Activated CD4-positive, alpha-beta T cell treated with anti-CD3 and anti-CD28 coated beads, Interleukin-2, amount 50 U/mL, for 16 hours (primary cell): ENCODE measurements at regions not wholly inside any gene's neighbourhood (a gene's known extent, or its start where the extent isn't known, plus 50 kb on each side); places are given as distances from the start of the nearest gene placed in this dataset.
"Not testable (repeated sequence)": the region's sequence is repeated elsewhere in the genome, so short reads cannot be mapped to it uniquely, and the experiment has no call there.

Experiments
- DNase-seq: peaks from one replicate; pipeline ENCODE4 v3.0.0-alpha.2; 2020

GRCh38 chr6:27804851-27805250 is 107.3 kb downstream of the OR2B2 start:
- no peak for DNase-seq

- no peak for DNase-seq
Measured at GRCh38 chr6:27800731-27801373, 111.3 kb downstream of the OR2B2 start.

DNA sequence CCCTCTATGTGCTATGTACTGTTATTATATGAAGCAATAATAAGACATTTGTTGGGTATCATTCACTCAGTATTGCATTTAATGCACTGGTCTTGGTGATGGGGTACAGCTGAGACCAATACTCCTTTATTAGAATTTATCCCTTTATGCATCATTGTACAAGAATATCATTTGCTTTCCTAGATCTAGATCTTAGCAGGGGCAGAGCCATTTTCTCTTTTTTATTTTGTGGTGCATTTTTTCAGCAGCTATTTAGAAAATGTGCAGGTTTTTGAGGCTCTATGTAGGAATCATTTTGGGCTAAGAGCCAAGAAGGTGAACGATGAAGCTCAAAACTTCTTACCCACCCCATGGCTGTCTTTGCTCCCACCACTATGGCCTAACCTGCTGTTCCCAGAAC is 114.2 kb downstream of the OR2B2 start:
- DNase-seq: no peak

GRCh38 chr6:27796736-27797481 is 115.3 kb downstream of the OR2B2 start:
- not testable (repeated sequence) for DNase-seq

DNA sequence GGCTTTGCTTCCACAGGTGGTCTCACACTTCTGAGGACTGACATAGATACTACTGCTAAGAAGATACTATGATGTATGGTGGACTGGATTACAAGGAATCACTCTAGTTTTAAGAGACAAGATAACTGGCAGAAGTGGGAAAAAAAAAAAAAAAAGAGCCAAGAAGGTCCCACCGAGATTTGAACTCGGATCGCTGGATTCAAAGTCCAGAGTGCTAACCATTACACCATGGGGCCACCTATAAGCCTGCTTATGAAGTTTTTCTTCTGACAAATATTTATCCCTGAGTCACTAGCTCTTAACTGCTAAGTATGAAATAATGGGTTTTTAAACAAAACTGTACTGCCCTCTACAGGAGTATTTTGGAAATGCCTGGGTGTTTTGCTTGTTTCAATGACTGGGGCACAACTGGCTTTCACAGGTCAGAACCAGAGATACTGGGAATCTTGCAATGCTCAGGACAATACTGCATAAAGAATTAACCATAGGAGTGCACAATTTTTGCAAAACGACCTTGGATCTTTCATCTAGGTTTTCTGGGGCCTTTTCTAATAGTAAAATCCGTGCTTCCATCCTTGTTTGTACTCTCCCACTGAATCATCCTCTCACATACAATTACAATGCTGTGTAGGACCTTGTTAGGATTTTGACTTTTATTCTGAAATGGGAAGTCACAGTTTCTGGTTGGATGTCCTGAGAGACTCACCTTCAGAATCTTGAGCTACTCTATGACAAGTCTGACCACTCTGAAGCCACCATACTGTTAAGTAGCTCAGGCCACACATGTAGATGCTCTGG is 116.3 kb downstream of the OR2B2 start:
- DNase-seq: peak; percentile 92

DNA sequence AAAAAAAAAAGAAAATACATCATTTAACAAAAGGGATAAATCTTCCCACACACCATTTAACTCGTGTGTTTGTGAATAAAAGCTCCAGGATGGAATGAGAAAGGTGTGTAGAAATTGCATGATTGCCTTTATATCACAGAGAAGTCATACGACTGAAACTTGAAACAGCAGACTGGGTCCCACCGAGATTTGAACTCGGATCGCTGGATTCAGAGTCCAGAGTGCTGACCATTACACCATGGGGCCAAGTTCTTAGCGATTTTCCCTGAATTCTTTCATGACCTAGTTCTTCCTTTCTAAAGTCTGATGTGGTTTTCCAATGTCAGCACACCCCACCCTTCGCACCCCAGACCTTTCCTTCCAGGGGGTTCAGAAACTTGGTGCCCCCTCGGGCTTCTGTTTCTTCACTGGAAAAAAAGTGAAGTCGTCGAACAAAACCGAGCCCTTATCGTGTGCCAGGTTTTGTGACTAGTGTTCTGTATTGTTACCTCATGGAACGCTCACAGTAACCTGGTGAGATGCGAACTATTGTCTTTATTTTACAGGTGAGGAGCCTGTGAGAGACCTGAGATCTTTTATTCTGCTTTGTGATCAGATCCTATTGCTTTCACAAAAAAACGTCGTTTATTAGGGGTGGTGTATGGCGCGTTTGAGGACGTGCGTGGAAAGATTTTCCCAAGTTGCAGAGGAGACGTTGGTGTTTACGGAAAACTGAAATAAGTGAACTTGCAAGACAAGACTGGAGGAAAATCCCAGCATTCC is 120.8 kb downstream of the OR2B2 start:
- peak; percentile 88 for DNase-seq

GRCh38 chr6:27788376-27788775 is 123.8 kb downstream of the OR2B2 start:
- DNase-seq: not testable (repeated sequence)

GRCh38 chr6:27786048-27786447 is 126.1 kb downstream of the OR2B2 start:
- no peak for DNase-seq

DNA sequence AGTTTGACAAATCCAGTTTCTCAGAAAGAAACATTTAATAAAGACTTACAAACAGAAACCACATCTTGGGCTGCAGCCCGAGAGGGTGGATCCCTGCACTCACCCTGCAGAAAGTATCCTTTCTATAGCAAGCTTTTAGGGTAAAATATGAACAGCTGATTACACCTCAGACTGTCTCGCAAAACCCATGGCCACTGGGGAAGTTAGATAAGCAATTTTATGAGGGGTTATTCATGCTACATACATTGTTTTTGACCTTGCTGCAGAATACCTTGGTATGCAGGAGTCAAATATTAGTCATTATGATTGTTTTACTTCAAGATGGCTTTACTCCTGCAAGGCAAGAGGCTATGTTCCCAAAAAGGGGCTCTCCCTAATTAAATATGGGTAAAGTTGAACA is 126.9 kb downstream of the OR2B2 start:
- DNase-seq: no peak

DNA sequence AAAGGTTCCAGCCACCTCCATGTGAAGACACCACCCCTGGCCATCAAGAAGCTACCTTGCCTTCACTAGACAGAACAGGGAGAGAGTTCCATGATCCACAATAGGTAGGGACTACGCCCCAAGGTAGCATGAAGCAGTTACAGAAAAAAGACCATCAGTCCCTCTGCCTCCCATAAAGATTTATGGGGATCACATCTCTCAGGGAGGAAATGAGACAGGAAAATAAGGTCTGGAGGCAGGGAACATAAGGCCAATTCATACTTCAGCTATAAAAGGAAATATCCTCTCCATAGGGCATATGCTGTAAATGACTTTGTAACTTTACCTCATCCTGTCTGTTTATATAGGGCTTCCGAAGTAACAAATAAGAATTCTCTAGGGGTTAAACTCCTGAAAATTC is 129.4 kb downstream of the OR2B2 start:
- DNase-seq: no peak

- no peak for DNase-seq
Measured at GRCh38 chr6:27778625-27779417, 133.4 kb downstream of the OR2B2 start.

DNA sequence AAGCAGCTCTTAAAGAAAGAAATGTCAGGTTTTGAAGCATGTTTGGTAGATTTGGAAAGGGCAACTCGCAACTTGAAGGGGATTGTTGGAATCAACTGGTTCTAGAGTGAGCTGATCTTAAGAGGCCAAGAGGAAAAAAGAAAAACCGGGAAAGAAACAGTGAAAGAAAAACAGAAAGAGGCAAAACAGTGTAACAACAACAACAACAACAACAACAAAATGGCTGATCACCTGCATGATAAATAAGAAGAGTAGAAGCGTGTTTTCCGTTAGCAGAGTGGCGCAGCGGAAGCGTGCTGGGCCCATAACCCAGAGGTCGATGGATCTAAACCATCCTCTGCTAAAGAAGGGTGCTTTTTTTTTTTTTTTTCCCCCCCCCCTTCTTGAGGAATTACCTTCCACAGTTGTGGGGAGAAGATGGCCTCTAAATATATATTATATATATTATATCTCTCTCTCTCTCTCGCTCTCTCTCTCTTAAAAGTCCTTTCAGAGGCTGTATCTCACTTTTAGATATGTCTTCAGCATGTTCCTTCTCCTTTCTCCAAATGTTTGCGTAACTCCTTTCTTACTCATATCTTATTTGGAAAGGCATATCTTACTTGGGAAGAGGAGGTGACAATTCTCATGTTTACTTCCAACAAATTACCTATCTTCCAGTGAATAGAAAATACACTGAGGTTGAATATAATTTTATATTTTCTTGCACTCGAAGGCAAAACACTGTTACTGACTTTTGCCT is 134.4 kb downstream of the OR2B2 start:
- DNase-seq: no peak

- DNase-seq: no peak
Measured at GRCh38 chr6:27777126-27777525, 135.1 kb downstream of the OR2B2 start.

DNA sequence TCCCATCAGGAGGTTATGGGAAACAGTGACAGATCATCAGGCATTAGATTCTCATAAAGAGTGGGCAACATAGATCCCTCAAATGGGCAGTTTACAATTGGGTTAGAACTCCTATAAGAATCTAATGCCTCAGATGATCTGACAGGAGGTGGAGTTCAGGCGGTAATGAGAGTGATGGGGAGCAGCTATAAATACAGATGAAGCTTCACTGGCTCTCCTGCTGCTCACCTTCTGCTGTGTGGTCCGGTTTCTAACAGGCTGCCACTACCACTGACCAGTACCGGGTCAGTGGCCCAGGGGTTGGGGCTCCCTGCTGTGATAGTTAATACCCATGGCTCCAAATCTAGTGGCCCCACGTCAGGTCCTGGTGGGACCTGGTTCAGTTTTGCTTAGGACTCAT is 135.7 kb downstream of the OR2B2 start:
- DNase-seq: no peak

- no peak for DNase-seq
Measured at GRCh38 chr6:27775796-27776184, 136.4 kb downstream of the OR2B2 start.

GRCh38 chr6:27775138-27775795 is 136.9 kb downstream of the OR2B2 start:
- DNase-seq: not testable (repeated sequence)

DNA sequence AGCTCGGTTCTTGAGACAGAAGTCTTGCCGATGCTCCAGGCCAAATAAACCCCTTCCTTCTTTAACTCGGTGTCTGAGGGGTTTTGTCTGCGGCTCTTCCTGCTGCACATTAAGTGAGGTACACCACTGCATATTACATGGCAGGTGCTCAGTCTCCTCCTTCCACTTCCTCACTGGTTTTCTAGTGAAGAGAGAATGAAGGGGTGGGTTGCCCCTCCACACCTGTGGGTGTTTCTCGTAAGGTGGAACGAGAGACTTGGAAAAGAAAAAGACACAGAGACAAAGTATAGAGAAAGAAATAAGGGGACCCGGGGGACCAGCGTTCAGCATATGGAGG is 138.0 kb downstream of the OR2B2 start:
- DNase-seq: not testable (repeated sequence)

GRCh38 chr6:27773542-27774263 is 138.5 kb downstream of the OR2B2 start:
- DNase-seq: not testable (repeated sequence)

- DNase-seq: peak; percentile 91
Measured at GRCh38 chr6:27772261-27773001, 139.8 kb downstream of the OR2B2 start.

DNA sequence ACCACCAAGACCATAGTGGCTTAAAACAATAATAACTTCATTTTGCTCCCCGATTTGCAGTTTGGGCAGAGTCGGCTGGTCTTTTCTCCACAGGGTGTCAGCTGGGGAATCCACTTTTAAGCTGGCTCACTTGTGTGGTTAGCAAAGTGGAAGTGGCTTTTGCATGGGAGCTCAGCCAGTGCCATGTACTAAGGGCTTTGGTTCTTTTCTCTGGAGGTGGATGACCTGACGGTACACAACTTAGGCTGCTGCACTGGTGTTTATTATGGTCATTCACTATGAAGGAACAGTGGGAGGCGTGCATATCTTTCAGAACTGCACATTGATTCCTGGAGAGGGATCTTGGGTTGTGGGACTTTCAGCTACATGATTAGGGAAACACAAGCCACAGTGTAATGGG is 141.0 kb downstream of the OR2B2 start:
- DNase-seq: no peak
